ENCODE measurements at regions not wholly inside any gene's neighbourhood (a gene's known extent, or its start where the extent isn't known, plus 50 kb on each side); places are given as distances from the start of the nearest gene placed in this dataset.

DNA sequence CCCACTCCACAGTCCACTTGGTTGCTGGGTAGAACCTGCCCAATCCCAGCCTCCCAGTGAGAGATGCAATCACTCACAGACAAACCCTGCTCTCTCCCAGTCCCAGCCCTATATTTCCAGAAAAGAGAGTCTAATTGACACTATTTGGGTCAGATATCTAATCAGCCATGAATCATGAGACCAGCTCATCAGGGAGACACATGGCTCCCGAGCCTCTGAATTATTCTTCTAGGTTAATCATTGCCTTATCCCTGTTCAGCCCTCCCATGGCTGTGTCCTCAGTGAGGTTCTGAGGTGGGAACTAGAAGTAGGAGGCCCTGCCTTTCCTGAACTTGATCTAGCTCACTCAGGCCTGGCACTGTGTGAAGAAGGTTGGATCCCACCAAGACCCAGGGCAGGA lies 49.9 kb upstream of the ZC3H12A start:
- H3K4me3 ChIP-seq (ENCODE audit: low read depth, low read length), result no peak overlapping the region
- no peak for DNase-seq (ENCODE audit: low read depth, low spot score)
- ChIA-PET CTCF (interaction anchor here (0.8 to 5.4 kb wide), 2 partner anchors 10 to 909 kb away, joined by 3 to 29 read pairs; no protein-coding TSS in a partner anchor), POLR2A (interaction anchor here (0.7 kb wide), 1 partner anchor 819 kb away, joined by 4 read pairs; no protein-coding TSS in a partner anchor)
- TF ChIP-seq, protein P1, sequence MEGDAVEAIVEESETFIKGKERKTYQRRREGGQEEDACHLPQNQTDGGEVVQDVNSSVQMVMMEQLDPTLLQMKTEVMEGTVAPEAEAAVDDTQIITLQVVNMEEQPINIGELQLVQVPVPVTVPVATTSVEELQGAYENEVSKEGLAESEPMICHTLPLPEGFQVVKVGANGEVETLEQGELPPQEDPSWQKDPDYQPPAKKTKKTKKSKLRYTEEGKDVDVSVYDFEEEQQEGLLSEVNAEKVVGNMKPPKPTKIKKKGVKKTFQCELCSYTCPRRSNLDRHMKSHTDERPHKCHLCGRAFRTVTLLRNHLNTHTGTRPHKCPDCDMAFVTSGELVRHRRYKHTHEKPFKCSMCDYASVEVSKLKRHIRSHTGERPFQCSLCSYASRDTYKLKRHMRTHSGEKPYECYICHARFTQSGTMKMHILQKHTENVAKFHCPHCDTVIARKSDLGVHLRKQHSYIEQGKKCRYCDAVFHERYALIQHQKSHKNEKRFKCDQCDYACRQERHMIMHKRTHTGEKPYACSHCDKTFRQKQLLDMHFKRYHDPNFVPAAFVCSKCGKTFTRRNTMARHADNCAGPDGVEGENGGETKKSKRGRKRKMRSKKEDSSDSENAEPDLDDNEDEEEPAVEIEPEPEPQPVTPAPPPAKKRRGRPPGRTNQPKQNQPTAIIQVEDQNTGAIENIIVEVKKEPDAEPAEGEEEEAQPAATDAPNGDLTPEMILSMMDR (IDR thresholded peaks at IDR 0.05; ENCODE audit: insufficient read depth, low read length, missing control alignments), result no peak
